ENCODE measurements at regions not wholly inside any gene's neighbourhood (a gene's known extent, or its start where the extent isn't known, plus 50 kb on each side); places are given as distances from the start of the nearest gene placed in this dataset.

DNA sequence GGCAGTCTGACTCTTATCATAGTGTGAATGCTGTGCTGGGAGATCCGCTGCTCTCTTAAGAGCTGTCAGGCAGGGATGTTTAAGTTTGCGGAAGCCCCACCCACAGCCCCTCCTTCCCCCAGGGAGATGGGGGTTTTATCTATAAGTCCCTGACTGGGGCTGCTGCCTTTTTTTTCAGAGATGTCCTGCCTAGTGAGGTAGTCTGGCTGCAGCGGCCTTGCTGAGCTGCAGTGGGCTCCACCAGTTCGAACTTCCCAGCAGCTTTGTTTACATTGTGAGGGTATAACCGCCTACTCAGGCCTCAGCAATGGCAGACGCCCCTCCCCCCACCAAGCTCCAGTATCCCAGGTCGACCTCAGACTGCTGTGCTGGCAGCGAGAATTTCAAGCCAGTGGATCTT lies 75.7 kb upstream of the UST start:
- in situ Hi-C loops (cut with HindIII; ENCODE audit: low sequenced_read_pairs) = no loop called here
- DNase-seq (ENCODE audit: low read depth, low spot score) = no peak

DNA sequence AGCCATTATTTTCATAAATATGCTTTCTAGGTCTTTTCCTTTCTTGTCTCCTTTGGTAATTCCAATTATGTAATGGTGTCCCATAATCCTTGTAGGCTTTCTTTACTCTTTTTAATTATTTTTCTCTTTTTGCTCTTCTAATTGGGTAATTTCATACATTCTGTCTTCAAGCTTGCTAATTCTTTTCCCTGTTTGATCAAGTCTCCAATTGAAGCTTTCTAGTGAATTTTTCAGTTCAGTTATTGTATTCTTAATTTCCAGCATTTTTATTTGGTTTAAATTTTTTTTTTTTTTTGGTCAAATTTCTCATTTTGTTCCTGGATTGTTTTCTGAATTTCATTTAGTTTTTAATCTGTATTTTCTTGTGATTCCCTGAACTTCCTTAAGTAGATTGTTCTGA lies 74.9 kb upstream of the UST start:
- no peak overlapping the region for H3K4me3 ChIP-seq (ENCODE audit: low read depth, low read length)
- no peak for DNase-seq (ENCODE audit: low read depth, low spot score)
- TF ChIP-seq, protein P1, sequence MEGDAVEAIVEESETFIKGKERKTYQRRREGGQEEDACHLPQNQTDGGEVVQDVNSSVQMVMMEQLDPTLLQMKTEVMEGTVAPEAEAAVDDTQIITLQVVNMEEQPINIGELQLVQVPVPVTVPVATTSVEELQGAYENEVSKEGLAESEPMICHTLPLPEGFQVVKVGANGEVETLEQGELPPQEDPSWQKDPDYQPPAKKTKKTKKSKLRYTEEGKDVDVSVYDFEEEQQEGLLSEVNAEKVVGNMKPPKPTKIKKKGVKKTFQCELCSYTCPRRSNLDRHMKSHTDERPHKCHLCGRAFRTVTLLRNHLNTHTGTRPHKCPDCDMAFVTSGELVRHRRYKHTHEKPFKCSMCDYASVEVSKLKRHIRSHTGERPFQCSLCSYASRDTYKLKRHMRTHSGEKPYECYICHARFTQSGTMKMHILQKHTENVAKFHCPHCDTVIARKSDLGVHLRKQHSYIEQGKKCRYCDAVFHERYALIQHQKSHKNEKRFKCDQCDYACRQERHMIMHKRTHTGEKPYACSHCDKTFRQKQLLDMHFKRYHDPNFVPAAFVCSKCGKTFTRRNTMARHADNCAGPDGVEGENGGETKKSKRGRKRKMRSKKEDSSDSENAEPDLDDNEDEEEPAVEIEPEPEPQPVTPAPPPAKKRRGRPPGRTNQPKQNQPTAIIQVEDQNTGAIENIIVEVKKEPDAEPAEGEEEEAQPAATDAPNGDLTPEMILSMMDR (IDR thresholded peaks at IDR 0.05; ENCODE audit: low read depth, low read length) = no peak
- in situ Hi-C loops (cut with HindIII; ENCODE audit: low sequenced_read_pairs) = no loop called here

More for the DNA sequence above, 75.7 kb upstream of the UST start:
- H3K4me3 ChIP-seq (ENCODE audit: low read depth, low read length) = no peak overlapping the region
- TF ChIP-seq, protein P1 (IDR thresholded peaks at IDR 0.05; ENCODE audit: low read depth, low read length) = no peak

DNA sequence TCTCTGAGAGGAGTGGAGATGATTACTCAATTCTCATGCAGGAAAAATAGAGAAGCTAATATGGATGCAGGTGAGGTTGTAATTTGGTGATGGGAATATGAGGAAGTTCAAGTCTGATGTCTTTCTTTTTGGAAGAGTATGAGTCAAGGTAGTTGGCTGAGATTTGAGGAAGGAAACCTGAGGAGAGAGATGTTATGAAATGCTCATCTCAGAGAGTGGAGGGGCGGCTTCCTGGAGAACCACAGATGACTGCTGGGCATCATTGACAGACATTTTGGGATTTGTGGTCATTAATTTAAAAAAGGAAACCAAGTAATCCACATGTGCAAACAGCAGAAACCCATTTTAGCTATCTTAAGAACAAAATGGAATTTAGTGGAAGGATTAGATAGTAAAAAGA lies 72.5 kb upstream of the UST start:
- TF ChIP-seq, protein P1 (IDR thresholded peaks at IDR 0.05; ENCODE audit: low read depth, low read length) = no peak
- in situ Hi-C loops (cut with HindIII; ENCODE audit: low sequenced_read_pairs) = no loop called here
- H3K4me3 ChIP-seq (ENCODE audit: low read depth, low read length) = no peak overlapping the region
- DNase-seq (ENCODE audit: low read depth, low spot score) = no peak

DNA sequence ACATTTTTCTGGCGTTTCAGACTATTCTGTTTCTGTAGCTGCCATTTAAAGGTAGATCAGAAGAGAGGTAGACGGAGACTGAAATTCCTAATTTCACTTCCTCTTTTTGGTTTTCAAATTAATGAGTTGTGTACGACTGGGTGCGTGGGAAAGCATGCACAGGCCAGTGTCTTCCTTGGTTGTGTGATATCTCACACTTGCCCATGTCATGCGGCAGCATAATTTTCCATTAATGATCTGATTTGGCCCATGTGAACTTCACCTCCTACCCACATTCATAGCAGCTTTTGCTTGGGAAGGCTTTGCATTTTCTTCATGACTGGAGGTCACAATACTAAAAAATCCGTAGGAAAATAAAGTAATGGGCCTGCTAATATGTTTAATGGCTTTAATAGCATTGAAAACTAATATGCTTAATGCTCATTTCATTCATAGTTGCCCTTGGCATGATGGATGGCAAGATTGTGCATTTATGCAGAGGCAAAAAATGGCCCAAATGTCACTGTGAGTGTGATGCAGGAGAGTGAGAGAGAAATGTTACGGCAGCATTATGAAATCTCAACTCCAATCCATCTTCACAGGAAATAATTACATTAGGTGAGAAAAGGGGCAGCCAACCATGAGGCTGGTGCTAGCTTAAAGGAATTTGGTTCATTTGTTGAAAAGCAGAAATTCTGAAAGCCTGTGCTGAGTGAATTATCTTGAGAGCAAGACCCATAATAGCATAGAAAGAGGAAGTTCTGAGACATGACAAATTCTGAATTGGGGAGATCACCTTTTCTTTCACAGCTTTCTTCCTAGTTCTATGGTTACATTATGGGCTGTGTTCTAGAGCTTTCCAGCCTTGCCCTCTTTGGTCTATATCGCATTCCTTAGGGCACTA lies 69.0 kb upstream of the UST start:
- in situ Hi-C loops (cut with HindIII; ENCODE audit: low sequenced_read_pairs) = no loop called here

DNA sequence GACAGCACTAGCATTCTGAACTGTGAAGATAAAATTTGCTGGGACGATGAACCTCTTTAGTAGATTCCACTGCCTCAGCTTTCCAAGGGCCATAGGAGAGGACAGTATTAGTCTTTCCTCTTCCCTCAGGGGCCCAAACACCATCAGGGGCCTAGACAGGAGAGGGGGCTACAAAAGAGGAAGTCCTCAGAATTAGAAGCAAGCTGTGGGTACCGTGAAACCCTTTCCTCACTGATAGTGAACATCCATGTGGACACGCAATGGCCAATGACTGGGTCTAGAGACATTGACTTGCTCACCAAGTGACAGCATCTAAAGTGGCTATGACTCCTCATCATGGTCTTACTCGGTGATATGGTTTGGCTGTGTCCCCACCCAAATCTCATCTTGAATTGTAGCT lies 68.1 kb upstream of the UST start:
- TF ChIP-seq, protein P1 (IDR thresholded peaks at IDR 0.05; ENCODE audit: low read depth, low read length) = no peak
- in situ Hi-C loops (cut with HindIII; ENCODE audit: low sequenced_read_pairs) = no loop called here

More for the DNA sequence above, 69.0 kb upstream of the UST start:
- no peak overlapping the region for H3K4me3 ChIP-seq (ENCODE audit: low read depth, low read length)
- no peak for DNase-seq (ENCODE audit: low read depth, low spot score)
- TF ChIP-seq, protein P1 (IDR thresholded peaks at IDR 0.05; ENCODE audit: low read depth, low read length) = no peak

DNA sequence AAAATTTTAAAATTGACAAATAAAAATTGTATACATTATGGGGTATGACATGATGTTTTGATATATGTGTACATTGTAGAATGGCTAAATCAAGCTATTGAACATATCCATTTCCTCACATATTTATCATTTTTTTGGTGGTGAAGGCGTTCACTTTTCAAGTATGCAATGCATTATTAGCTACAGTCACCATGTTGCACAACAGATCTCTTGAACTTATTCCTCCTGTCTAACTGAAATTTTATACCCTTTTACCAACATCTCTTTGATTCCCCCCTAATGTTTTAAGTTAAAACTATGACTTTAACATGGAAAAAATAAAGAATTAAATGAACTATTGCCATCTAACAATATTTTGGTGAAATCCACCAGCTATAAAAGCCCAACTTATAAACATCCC lies 65.2 kb upstream of the UST start:
- H3K4me3 ChIP-seq (ENCODE audit: low read depth, low read length) = no peak overlapping the region
- TF ChIP-seq, protein P1 (IDR thresholded peaks at IDR 0.05; ENCODE audit: low read depth, low read length) = no peak
- no peak for DNase-seq (ENCODE audit: low read depth, low spot score)
- in situ Hi-C loops (cut with HindIII; ENCODE audit: low sequenced_read_pairs) = no loop called here

More for the DNA sequence above, 68.1 kb upstream of the UST start:
- no peak for DNase-seq (ENCODE audit: low read depth, low spot score)
- H3K4me3 ChIP-seq (ENCODE audit: low read depth, low read length) = no peak overlapping the region

All from astrocyte of the spinal cord (primary cell).